Middle frontal gyrus (tissue), 1 donor: ENCODE measurements at regions not wholly inside any gene's neighbourhood (a gene's known extent, or its start where the extent isn't known, plus 50 kb on each side); places are given as distances from the start of the nearest gene placed in this dataset.
"Not testable (repeated sequence)": the region's sequence is repeated elsewhere in the genome, so short reads cannot be mapped to it uniquely, and the experiment has no call there.

Experiments
- DNase-seq: peaks from one replicate; pipeline ENCODE4 v3.0.0-alpha.2; 2015; ENCODE audit warnings: low spot score; ENCODE audit errors: extremely low spot score

GRCh38 chr7:142443216-142444010, 185.6 kb upstream of the PRSS58 start:
- DNase-seq, result no peak

GRCh38 chr7:142442396-142442795, 184.5 kb upstream of the PRSS58 start:
- DNase-seq, result no peak

GRCh38 chr7:142440906-142441411, 183.1 kb upstream of the PRSS58 start:
- no peak for DNase-seq

GRCh38 chr7:142440219-142440905, 182.5 kb upstream of the PRSS58 start:
- DNase-seq, result no peak

- DNase-seq, result no peak
These were observed 181.9 kb upstream of the PRSS58 start for GRCh38 chr7:142439739-142440138.

- no peak for DNase-seq
These were observed 181.2 kb upstream of the PRSS58 start for GRCh38 chr7:142438923-142439515.

GRCh38 chr7:142438235-142438922, 180.5 kb upstream of the PRSS58 start:
- no peak for DNase-seq

GRCh38 chr7:142437741-142438140, 179.9 kb upstream of the PRSS58 start:
- no peak for DNase-seq

- no peak for DNase-seq
These were observed 178.7 kb upstream of the PRSS58 start for GRCh38 chr7:142436601-142437000.

GRCh38 chr7:142435606-142436005, 177.7 kb upstream of the PRSS58 start:
- DNase-seq, result not testable (repeated sequence)

- no peak for DNase-seq
These were observed 176.9 kb upstream of the PRSS58 start for GRCh38 chr7:142434666-142435167.

- DNase-seq, result not testable (repeated sequence)
These were observed 176.3 kb upstream of the PRSS58 start for GRCh38 chr7:142434133-142434532.

- no peak for DNase-seq
These were observed 174.5 kb upstream of the PRSS58 start for GRCh38 chr7:142432377-142432776.

GRCh38 chr7:142431491-142431890, 173.6 kb upstream of the PRSS58 start:
- DNase-seq, result no peak

- no peak for DNase-seq
These were observed 170.2 kb upstream of the PRSS58 start for GRCh38 chr7:142428094-142428493.

- DNase-seq, result no peak
These were observed 167.4 kb upstream of the PRSS58 start for GRCh38 chr7:142425281-142425680.

- no peak for DNase-seq
These were observed 164.8 kb upstream of the PRSS58 start for GRCh38 chr7:142422621-142423020.

GRCh38 chr7:142420554-142421362, 162.9 kb upstream of the PRSS58 start:
- no peak for DNase-seq

- no peak for DNase-seq
These were observed 160.5 kb upstream of the PRSS58 start for GRCh38 chr7:142418326-142418725.

- DNase-seq, result no peak
These were observed 157.1 kb upstream of the PRSS58 start for GRCh38 chr7:142414915-142415314.

- DNase-seq, result no peak
These were observed 156.3 kb upstream of the PRSS58 start for GRCh38 chr7:142414135-142414534.
